ENCODE measurements at regions not wholly inside any gene's neighbourhood (a gene's known extent, or its start where the extent isn't known, plus 50 kb on each side); places are given as distances from the start of the nearest gene placed in this dataset.

DNA sequence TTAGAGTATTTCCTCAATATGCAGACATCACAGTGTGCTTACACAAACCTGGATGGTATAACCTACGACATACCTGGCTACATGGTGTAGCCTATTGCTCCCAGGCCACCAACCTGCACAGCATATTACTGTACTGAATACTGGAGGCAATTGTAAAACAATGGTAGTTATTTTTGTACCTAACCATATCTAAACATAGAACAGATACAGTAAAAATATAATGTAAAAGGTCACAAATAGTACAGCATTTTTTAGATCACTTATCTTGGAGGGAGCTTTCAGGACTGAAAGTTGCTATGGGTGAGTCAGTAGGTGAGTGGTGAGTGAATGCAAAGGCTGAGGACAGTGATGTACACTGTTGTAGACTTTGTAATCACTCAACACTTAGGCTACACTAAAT lies 492.3 kb downstream of the MRPL39 start:
- Mint-ChIP-seq H3K4me3 (ENCODE audit: unreplicated experiment) (no peak overlapping the region), H3K36me3 (ENCODE audit: low read depth) (no peaks in the 10 kb centered on the region), H3K4me1 (ENCODE audit: low read depth) (no peaks in the 10 kb centered on the region), H3K27me3 (ENCODE audit: low read depth) (no peaks in the 10 kb centered on the region), H3K27ac (ENCODE audit: unreplicated experiment) (no peak overlapping the region), H3K9me3 (ENCODE audit: low read depth) (peaks cover 25% of the 10 kb centered on the region)
- TF ChIP-seq, protein P1, sequence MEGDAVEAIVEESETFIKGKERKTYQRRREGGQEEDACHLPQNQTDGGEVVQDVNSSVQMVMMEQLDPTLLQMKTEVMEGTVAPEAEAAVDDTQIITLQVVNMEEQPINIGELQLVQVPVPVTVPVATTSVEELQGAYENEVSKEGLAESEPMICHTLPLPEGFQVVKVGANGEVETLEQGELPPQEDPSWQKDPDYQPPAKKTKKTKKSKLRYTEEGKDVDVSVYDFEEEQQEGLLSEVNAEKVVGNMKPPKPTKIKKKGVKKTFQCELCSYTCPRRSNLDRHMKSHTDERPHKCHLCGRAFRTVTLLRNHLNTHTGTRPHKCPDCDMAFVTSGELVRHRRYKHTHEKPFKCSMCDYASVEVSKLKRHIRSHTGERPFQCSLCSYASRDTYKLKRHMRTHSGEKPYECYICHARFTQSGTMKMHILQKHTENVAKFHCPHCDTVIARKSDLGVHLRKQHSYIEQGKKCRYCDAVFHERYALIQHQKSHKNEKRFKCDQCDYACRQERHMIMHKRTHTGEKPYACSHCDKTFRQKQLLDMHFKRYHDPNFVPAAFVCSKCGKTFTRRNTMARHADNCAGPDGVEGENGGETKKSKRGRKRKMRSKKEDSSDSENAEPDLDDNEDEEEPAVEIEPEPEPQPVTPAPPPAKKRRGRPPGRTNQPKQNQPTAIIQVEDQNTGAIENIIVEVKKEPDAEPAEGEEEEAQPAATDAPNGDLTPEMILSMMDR (IDR thresholded peaks at IDR 0.05): no peak
- no peak for DNase-seq (ENCODE audit: low spot score)

DNA sequence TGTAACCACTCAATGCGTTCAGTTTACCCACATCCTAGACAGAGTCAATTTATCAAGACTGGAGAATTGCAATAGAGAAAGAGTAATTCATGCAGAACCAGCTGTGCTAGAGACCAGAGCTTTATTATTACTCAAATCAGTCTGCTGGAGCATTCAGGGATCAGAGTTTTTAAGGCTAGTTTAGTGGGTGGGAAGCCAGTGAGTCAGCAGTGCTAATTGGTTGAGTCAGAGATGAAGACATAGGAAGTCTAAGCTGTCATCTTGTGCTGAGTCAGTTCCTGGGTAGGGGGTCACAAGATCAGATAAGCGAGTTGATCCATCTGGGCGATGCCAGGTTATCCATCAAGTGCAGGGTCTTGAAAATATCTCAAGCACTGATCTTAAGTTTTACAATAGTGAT lies 499.6 kb downstream of the MRPL39 start:
- H3K27ac Mint-ChIP-seq (ENCODE audit: unreplicated experiment): no peak overlapping the region

DNA sequence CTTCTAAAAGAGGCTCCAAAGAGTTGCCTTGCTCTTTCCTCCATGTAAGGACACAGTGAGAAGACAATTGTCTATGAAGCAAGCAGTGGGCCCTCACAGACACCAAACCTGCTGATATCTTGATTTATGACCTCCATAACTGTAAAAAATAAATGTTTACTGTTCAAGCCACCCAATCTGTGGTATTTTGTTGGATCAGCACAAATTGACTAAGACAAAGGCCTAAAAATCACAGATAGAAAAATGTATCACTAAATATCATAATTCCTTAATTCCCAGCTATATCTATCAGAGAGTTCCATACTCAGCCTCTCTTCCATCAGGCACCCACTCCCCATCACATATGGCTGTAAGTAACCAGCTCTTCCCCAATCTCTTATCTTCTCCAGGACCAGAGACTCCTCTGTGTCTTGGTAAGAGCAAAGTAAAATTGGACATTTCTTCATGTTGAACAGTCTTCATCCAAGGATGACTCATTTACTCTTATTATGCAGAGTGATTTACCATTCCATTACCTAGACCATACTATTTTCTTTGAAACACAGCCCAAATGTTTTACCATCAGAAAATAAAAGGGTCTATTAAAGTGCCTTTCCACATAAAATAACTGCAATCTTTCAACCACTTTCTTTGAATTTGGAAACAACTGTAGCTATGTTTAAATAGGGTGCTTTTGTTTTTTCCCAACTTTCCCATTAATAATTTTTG lies 503.6 kb downstream of the MRPL39 start:
- Mint-ChIP-seq H3K4me3 (ENCODE audit: unreplicated experiment) (no peak overlapping the region), H3K27me3 (ENCODE audit: low read depth) (no peaks in the 10 kb centered on the region), H3K36me3 (ENCODE audit: low read depth) (no peaks in the 10 kb centered on the region), H3K4me1 (ENCODE audit: low read depth) (peaks cover 3% of the 10 kb centered on the region), H3K27ac (ENCODE audit: unreplicated experiment) (no peak overlapping the region), H3K9me3 (ENCODE audit: low read depth) (peaks cover 31% of the 10 kb centered on the region)
- TF ChIP-seq, protein P1 (IDR thresholded peaks at IDR 0.05): no peak
- DNase-seq (ENCODE audit: low spot score): no peak

More for the DNA sequence above, 499.6 kb downstream of the MRPL39 start:
- no peak for DNase-seq (ENCODE audit: low spot score)
- Mint-ChIP-seq H3K9me3 (ENCODE audit: low read depth) (peaks cover 27% of the 10 kb centered on the region), H3K27me3 (ENCODE audit: low read depth) (no peaks in the 10 kb centered on the region), H3K4me1 (ENCODE audit: low read depth) (peaks cover 3% of the 10 kb centered on the region), H3K4me3 (ENCODE audit: unreplicated experiment) (no peak overlapping the region), H3K36me3 (ENCODE audit: low read depth) (no peaks in the 10 kb centered on the region)
- TF ChIP-seq, protein P1 (IDR thresholded peaks at IDR 0.05): no peak

DNA sequence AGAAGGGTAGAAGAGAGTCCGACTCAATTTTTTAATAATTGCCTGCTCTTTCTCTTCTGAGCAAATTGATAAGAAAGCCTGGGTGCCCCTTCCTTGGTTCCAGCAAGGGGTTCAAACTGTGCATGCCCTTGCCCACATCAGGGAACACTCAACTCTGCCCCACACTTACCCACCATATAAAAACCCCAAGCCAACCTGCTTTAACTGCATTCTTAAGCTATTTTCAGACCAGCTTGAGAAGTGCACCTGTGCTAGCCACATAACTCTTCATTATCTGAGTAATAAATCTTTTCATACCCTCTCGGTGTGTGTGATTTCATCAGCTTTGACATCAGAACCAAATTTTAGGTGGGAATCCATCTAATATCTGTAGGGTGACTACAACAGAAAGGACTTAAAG lies 509.6 kb downstream of the MRPL39 start:
- Mint-ChIP-seq H3K4me1 (ENCODE audit: low read depth) (no peaks in the 10 kb centered on the region), H3K9me3 (ENCODE audit: low read depth) (peaks cover 34% of the 10 kb centered on the region), H3K27me3 (ENCODE audit: low read depth) (no peaks in the 10 kb centered on the region), H3K4me3 (ENCODE audit: unreplicated experiment) (no peak overlapping the region), H3K27ac (ENCODE audit: unreplicated experiment) (no peak overlapping the region), H3K36me3 (ENCODE audit: low read depth) (no peaks in the 10 kb centered on the region)
- no peak for DNase-seq (ENCODE audit: low spot score)
- TF ChIP-seq, protein P1 (IDR thresholded peaks at IDR 0.05): no peak

DNA sequence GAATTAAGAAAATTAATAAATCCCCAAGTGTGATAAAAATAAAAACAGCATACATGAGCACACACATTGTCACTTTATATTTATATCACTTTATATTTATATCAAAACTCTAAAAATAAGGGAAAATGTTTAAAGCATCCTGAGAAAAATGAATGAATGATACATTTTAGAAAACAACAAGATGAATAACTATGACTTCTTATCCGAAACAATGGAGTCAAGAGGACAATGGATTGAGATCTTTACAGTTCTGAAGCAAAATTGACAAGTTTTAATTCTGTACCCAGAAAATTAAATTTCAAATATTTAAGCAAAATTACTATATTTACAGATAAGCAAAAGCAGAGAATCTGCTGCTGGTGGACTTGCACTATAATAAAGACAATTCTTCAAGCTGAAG lies 512.6 kb downstream of the MRPL39 start:
- Mint-ChIP-seq H3K9me3 (ENCODE audit: low read depth) (peaks cover 42% of the 10 kb centered on the region), H3K27ac (ENCODE audit: unreplicated experiment) (no peak overlapping the region), H3K36me3 (ENCODE audit: low read depth) (no peaks in the 10 kb centered on the region), H3K4me1 (ENCODE audit: low read depth) (no peaks in the 10 kb centered on the region), H3K27me3 (ENCODE audit: low read depth) (no peaks in the 10 kb centered on the region), H3K4me3 (ENCODE audit: unreplicated experiment) (no peak overlapping the region)
- TF ChIP-seq, protein P1 (IDR thresholded peaks at IDR 0.05): no peak
- DNase-seq (ENCODE audit: low spot score): no peak

All from chondrocyte (in vitro differentiated cells).